Fibroblast of skin of scalp (primary cell): ENCODE measurements at regions not wholly inside any gene's neighbourhood (a gene's known extent, or its start where the extent isn't known, plus 50 kb on each side); places are given as distances from the start of the nearest gene placed in this dataset.
"Not testable (repeated sequence)": the region's sequence is repeated elsewhere in the genome, so short reads cannot be mapped to it uniquely, and the experiment has no call there.

Experiments
- DNase-seq: peaks from one replicate; pipeline ENCODE4 v3.0.0-alpha.2; 2013

GRCh38 chr21:18970416-18970815 lies 566.8 kb upstream of the TMPRSS15 start:
- no peak for DNase-seq

DNA sequence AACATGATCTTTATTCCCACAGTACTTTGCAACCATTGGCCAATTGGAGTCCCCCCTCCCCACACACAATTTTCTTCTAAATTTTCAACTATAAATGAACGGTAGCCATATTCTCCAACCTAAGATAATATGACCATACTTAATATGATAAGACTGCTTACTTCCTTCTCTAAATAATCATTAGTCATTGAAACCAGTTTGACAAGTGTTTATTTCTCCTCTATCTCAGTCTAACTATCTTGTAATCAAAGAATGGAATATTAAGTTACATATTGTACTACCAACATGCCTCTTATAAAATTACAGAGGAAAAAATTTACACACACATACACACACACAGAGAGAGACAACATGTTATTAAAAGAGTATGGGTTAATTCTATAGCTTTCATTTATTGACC lies 567.4 kb upstream of the TMPRSS15 start:
- no peak for DNase-seq

- DNase-seq, result no peak
Observed at GRCh38 chr21:18985584-18985983, 582.0 kb upstream of the TMPRSS15 start.

DNA sequence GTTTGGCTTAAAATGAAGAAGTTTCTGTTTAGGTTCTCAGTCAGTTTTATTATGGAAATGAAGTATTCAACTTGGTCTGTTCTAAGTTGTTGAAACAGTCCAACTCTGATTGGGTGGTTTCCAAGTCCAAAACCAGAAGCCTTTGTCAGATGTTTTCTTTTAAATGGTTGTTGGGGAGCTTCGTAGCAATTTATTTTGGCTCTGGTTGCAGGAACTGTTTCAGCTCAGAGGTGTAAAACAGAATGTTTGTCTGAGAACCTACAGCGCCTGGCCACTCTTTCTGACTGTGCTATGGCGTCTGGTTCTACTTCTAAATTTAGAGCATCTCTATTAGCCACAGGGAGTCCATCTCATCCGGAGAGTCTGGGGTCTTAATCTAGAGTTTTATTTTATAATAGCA lies 582.6 kb upstream of the TMPRSS15 start:
- no peak for DNase-seq

- DNase-seq, result no peak
Observed at GRCh38 chr21:18987520-18988026, 584.0 kb upstream of the TMPRSS15 start.

GRCh38 chr21:18989953-18990495 lies 586.4 kb upstream of the TMPRSS15 start:
- no peak for DNase-seq

DNA sequence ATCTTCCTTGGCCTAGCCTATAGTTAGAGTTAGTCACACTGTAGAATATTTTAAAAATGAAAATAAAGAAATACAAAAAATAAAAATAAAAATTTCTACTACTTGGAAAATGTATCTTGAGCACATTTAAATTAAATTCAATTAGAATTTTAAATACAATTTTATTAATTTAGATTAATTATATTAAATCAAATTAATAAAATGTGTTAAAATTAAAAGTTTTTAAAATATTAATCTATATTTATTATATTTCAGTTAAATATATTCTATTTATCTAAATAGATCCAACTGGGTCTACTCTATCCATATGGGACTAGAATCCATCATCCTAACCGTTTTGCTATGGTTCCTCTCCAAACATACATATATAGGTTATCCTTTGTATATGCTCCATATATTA lies 588.3 kb upstream of the TMPRSS15 start:
- DNase-seq, result no peak

DNA sequence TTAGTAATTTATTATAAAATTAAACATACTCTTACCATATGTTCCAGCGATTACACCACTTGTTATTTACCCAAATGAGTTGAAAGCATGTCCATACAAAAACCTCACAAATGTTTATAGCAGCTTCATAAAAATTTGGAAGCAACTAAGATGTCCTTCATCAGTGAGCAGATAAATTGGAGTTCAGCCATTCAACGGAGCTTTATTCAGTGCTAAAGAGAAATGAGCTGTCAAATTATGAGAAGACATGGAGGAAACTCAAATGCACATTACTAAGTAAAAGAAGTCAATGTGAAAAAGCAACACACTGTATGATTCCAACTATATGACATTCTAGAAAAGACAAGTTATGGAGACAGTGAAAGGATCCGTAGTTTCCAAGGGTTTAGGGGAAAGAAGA lies 606.7 kb upstream of the TMPRSS15 start:
- DNase-seq, result no peak

DNA sequence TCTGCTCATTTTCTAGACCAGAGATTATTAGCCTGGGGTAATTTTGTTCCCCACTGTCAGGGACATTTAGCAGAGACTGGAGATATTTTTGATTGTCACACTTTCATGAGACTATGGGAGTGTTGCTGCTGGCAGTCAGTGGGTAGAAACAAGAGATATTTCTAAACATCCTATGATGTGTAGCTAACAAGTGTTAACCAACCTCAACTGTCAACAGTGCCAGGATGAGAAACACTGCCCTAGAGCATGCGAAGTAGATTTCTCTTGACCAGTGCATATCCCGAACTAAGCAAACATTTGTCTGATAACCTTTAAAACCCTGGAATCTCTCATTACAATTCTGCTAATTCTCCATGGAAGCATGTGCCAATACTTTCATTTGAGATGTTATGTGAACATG lies 607.4 kb upstream of the TMPRSS15 start:
- no peak for DNase-seq

DNA sequence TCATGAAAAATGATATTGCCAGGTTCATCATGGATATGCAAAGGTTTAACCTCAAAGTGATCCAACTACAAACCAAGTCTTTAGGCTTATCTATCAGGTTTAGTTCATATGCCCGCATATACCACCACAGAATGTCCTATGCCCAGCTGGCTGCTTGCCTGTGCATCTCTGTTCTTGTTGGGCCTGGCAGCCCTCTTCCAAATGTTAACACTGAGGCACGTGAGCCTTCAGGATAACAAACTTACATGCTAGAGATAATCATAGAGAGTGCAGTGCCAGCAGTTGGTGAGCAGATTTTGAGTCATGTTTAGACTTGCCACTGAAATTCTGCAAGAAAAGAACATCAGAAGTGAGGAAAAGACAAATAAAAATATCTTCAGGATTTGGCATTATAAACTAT lies 607.9 kb upstream of the TMPRSS15 start:
- DNase-seq, result no peak

DNA sequence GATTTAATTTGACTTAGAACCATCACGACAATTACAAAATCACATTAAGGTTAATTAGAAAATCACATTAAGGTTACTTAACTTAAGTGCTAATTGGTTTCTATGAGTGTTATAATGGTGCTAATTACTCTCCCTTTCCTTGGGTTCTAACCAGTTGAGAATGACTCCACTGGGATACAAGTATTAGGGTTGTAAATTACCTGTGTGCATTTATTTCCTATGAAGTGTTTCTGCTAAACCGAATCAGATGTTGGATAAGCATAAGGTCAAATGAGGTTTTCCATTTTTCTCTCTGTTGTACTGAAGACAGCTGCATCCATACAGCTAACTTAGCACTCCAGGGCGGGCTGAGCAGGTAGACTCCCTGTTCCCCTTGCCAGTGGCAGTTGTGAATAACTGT lies 610.3 kb upstream of the TMPRSS15 start:
- no peak for DNase-seq

DNA sequence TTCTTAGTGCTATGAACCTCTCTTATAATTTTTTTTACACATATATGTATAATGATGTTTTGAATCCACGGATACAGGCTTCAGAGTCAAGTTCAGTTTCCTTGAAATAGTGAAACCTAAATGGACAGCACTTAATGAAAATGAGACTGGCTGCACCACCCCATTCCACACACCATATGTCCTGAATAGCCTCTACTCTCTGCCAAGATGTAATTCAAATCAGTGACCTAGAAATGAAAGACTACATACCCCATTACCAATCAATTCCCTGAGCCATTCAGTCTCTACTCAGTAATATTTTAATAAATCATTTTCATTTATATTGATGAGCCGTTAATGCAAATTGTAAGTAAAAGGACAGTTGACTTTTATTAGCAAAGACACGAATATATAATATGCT lies 614.9 kb upstream of the TMPRSS15 start:
- DNase-seq, result no peak

DNA sequence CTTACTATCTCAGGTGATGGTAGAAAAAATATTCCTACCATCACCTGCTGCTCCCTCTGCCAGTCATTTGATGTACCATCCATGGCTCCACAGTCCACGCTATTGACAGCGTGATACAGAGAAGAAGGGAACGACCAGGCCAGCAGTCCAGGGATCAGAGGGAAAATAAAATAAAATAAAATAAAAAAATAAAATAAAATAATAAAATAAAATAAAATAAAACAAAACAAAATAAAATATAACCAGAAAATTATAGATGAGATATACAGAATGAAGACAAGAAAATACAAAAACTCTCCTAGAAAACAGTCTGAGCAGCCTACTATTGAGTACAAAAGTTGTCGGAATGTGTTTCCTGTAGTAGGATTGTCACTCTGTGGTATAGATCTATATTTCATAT lies 619.4 kb upstream of the TMPRSS15 start:
- no peak for DNase-seq

- no peak for DNase-seq
Observed at GRCh38 chr21:19026911-19027310, 623.3 kb upstream of the TMPRSS15 start.

GRCh38 chr21:19029816-19030215 lies 626.2 kb upstream of the TMPRSS15 start:
- DNase-seq, result peak; percentile 0

GRCh38 chr21:19031953-19032352 lies 628.4 kb upstream of the TMPRSS15 start:
- DNase-seq, result no peak

DNA sequence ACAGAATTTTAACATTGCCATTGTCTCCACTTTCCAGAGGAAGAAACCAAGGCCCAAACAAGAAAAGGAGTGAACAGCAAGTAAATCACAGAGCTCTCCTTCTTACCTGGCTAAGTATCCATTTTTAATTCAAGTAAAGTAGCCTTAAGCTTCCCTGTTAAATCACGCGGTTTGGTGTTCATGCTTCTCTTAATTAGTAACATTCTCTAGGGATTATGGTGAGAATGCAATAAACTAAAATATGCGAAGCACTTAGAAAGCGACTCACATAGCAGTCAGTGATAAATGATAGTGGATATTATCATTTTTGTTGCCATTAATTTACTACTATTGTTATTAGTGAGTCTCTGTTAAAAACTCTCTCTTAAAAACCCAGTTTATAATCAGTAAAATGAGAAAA lies 630.5 kb upstream of the TMPRSS15 start:
- no peak for DNase-seq

DNA sequence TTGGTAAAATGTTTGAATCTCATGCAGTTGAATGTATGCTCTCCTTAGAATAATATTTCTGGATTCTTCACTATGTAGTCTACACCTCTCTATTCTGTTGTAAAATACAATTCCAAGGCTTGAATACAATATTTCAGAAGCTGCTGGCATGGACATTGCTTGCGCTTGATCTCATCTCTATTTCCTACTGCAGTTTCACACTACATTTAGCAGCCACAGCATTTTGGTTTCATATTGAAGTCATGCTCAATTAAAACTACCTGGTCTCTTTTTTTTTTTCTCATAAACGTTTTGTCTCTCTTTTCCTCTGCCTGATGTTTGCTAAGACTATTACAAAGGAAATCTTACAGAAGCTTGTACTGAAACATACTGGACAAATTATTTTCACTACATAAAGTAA lies 631.0 kb upstream of the TMPRSS15 start:
- DNase-seq, result no peak

DNA sequence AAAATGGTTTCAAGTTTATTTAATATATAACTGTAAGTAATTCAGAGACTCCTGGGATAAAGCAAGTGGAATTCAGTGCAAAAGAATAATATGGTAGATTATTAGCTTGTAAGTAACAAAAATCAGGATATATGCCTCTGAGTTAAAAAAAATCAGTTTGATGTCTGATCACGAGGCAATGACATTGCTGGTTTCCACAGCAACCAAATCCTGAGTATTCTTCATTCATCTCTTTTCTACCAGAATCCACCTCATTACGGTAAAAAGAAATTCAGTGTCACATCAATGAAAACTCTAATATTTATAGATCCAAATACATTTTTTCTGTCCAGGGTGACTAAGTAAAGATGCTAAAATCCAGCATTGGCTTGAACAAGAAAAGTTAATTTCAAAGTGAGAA lies 642.3 kb upstream of the TMPRSS15 start:
- DNase-seq, result no peak

- DNase-seq, result no peak
Observed at GRCh38 chr21:19048098-19048672, 644.6 kb upstream of the TMPRSS15 start.

GRCh38 chr21:19049567-19049966 lies 646.0 kb upstream of the TMPRSS15 start:
- DNase-seq, result no peak

DNA sequence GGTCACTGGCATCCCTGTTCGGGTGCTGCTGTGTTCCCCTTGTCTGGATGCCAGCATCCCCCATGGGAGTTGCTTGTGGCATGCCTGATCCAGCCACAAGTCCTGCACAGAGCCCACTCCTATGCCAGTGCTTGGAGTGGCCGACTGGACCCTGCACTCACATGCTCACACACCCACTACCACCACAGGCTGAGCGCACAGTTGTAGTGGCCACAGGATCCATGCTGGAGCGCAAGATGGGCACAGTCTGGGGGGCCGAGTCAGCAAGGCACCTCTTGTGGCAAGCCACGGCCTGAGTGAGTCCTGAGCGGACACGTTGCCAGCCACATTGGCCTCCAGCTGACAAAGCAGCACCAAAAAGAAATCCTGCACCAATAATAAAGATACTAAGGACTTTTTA lies 661.6 kb upstream of the TMPRSS15 start:
- DNase-seq, result no peak

DNA sequence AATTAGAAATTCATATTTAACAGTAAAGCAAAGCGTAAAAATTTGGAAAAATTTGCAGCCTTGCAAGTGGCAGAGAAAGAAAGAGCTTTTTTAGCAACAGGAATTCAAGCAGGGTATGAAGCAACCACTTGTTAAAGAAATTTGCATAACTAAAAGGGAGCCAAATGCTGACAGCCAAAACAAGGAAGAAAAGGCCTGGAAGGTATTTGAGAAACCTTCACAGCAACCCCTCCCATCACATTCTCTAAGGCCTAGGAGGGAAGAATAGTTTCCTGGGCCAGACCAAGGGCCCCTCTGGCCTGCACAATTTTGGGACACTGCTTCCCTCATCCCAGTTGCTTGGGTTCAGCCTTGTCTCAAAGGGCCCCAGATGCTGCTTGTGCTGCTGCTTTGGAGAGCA lies 672.4 kb upstream of the TMPRSS15 start:
- DNase-seq, result no peak

GRCh38 chr21:19109694-19110093 lies 706.1 kb upstream of the TMPRSS15 start:
- DNase-seq, result no peak

DNA sequence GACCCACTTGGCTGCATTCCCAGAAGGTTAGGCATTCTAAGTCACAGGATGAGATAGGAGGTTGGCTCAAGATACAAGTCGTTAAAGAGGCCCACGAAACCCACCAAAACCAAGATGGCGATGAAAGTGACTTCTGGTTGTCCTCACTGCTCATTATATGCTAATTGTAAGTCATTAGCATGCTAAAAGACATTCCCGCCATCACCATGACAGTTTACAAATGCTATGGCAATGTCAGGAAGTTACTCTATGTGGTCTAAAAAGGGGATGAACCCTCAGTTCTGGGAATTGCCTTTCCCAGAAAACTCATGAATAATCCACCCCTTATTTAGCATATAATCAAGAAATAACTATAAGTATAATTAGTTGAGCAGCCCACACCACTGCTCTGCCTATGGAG lies 715.7 kb upstream of the TMPRSS15 start:
- not testable (repeated sequence) for DNase-seq
